ENCODE measurements at regions not wholly inside any gene's neighbourhood (a gene's known extent, or its start where the extent isn't known, plus 50 kb on each side); places are given as distances from the start of the nearest gene placed in this dataset.

GRCh38 chr3:43793648-43794372 is 103.1 kb downstream of the ABHD5 start:
- H3K27ac ChIP-seq (ENCODE audit: low read length) = no peak overlapping the region
- no peak overlapping the region for H3K4me3 ChIP-seq (ENCODE audit: low read length)
- H3K9ac ChIP-seq (ENCODE audit: low read length) = no peak overlapping the region
- H3K36me3 ChIP-seq (ENCODE audit: control insufficient read depth, low read depth, low read length) = no peaks in the 10 kb centered on the region
- H3K9me3 ChIP-seq (ENCODE audit: control insufficient read depth, low read depth, low read length) = no peaks in the 10 kb centered on the region
- no peaks in the 10 kb centered on the region for H3K4me1 ChIP-seq (ENCODE audit: control insufficient read depth, low read depth, low read length)
- no peaks in the 10 kb centered on the region for H3K27me3 ChIP-seq (ENCODE audit: control insufficient read depth, insufficient read depth, low read length)

GRCh38 chr3:43794776-43795175 is 104.0 kb downstream of the ABHD5 start:
- H3K9me3 ChIP-seq (ENCODE audit: control insufficient read depth, low read depth, low read length) = no peaks in the 10 kb centered on the region
- no peaks in the 10 kb centered on the region for H3K36me3 ChIP-seq (ENCODE audit: control insufficient read depth, low read depth, low read length)
- H3K27me3 ChIP-seq (ENCODE audit: control insufficient read depth, insufficient read depth, low read length) = no peaks in the 10 kb centered on the region
- no peak overlapping the region for H3K4me3 ChIP-seq (ENCODE audit: low read length)
- no peak overlapping the region for H3K9ac ChIP-seq (ENCODE audit: low read length)
- H3K27ac ChIP-seq (ENCODE audit: low read length) = no peak overlapping the region
- no peaks in the 10 kb centered on the region for H3K4me1 ChIP-seq (ENCODE audit: control insufficient read depth, low read depth, low read length)

- no peaks in the 10 kb centered on the region for H3K9me3 ChIP-seq (ENCODE audit: control insufficient read depth, low read depth, low read length)
- H3K36me3 ChIP-seq (ENCODE audit: control insufficient read depth, low read depth, low read length) = no peaks in the 10 kb centered on the region
- no peaks in the 10 kb centered on the region for H3K27me3 ChIP-seq (ENCODE audit: control insufficient read depth, insufficient read depth, low read length)
- no peak overlapping the region for H3K27ac ChIP-seq (ENCODE audit: low read length)
- H3K4me3 ChIP-seq (ENCODE audit: low read length) = no peak overlapping the region
- no peaks in the 10 kb centered on the region for H3K4me1 ChIP-seq (ENCODE audit: control insufficient read depth, low read depth, low read length)
- H3K9ac ChIP-seq (ENCODE audit: low read length) = no peak overlapping the region
Observed at GRCh38 chr3:43795491-43795890, 104.8 kb downstream of the ABHD5 start.

- no peaks in the 10 kb centered on the region for H3K4me1 ChIP-seq (ENCODE audit: control insufficient read depth, low read depth, low read length)
- no peaks in the 10 kb centered on the region for H3K9me3 ChIP-seq (ENCODE audit: control insufficient read depth, low read depth, low read length)
- no peak overlapping the region for H3K27ac ChIP-seq (ENCODE audit: low read length)
Observed at GRCh38 chr3:43796041-43796596, 105.4 kb downstream of the ABHD5 start.

GRCh38 chr3:43797794-43798193 is 107.1 kb downstream of the ABHD5 start:
- Histone ChIP-seq H3K9me3 (ENCODE audit: control insufficient read depth, low read depth, low read length) (no peaks in the 10 kb centered on the region), H3K4me1 (ENCODE audit: control insufficient read depth, low read depth, low read length) (no peaks in the 10 kb centered on the region), H3K4me3 (ENCODE audit: low read length) (no peak overlapping the region), H3K36me3 (ENCODE audit: control insufficient read depth, low read depth, low read length) (no peaks in the 10 kb centered on the region), H3K27ac (ENCODE audit: low read length) (no peak overlapping the region), H3K27me3 (ENCODE audit: control insufficient read depth, insufficient read depth, low read length) (no peaks in the 10 kb centered on the region), H3K9ac (ENCODE audit: low read length) (no peak overlapping the region)

More at GRCh38 chr3:43796041-43796596, 105.4 kb downstream of the ABHD5 start:
- Histone ChIP-seq H3K4me3 (ENCODE audit: low read length) (no peak overlapping the region), H3K36me3 (ENCODE audit: control insufficient read depth, low read depth, low read length) (no peaks in the 10 kb centered on the region), H3K27me3 (ENCODE audit: control insufficient read depth, insufficient read depth, low read length) (no peaks in the 10 kb centered on the region), H3K9ac (ENCODE audit: low read length) (no peak overlapping the region)

- Histone ChIP-seq H3K4me3 (ENCODE audit: low read length) (no peak overlapping the region), H3K9me3 (ENCODE audit: control insufficient read depth, low read depth, low read length) (no peaks in the 10 kb centered on the region), H3K27ac (ENCODE audit: low read length) (no peak overlapping the region), H3K4me1 (ENCODE audit: control insufficient read depth, low read depth, low read length) (no peaks in the 10 kb centered on the region), H3K36me3 (ENCODE audit: control insufficient read depth, low read depth, low read length) (no peaks in the 10 kb centered on the region), H3K9ac (ENCODE audit: low read length) (no peak overlapping the region), H3K27me3 (ENCODE audit: control insufficient read depth, insufficient read depth, low read length) (no peaks in the 10 kb centered on the region)
Observed at GRCh38 chr3:43810797-43811196, 120.1 kb downstream of the ABHD5 start.

GRCh38 chr3:43814461-43814860 is 123.7 kb downstream of the ABHD5 start:
- Histone ChIP-seq H3K4me1 (ENCODE audit: control insufficient read depth, low read depth, low read length) (no peaks in the 10 kb centered on the region), H3K4me3 (ENCODE audit: low read length) (no peak overlapping the region), H3K9me3 (ENCODE audit: control insufficient read depth, low read depth, low read length) (no peaks in the 10 kb centered on the region), H3K36me3 (ENCODE audit: control insufficient read depth, low read depth, low read length) (no peaks in the 10 kb centered on the region), H3K27ac (ENCODE audit: low read length) (no peak overlapping the region), H3K27me3 (ENCODE audit: control insufficient read depth, insufficient read depth, low read length) (no peaks in the 10 kb centered on the region), H3K9ac (ENCODE audit: low read length) (no peak overlapping the region)

GRCh38 chr3:43816372-43816771 is 125.6 kb downstream of the ABHD5 start:
- Histone ChIP-seq H3K9ac (ENCODE audit: low read length) (no peak overlapping the region), H3K4me1 (ENCODE audit: control insufficient read depth, low read depth, low read length) (no peaks in the 10 kb centered on the region), H3K27me3 (ENCODE audit: control insufficient read depth, insufficient read depth, low read length) (no peaks in the 10 kb centered on the region), H3K9me3 (ENCODE audit: control insufficient read depth, low read depth, low read length) (no peaks in the 10 kb centered on the region), H3K4me3 (ENCODE audit: low read length) (no peak overlapping the region), H3K36me3 (ENCODE audit: control insufficient read depth, low read depth, low read length) (no peaks in the 10 kb centered on the region), H3K27ac (ENCODE audit: low read length) (no peak overlapping the region)

GRCh38 chr3:43817064-43817463 is 126.3 kb downstream of the ABHD5 start:
- no peak overlapping the region for H3K9ac ChIP-seq (ENCODE audit: low read length)
- no peaks in the 10 kb centered on the region for H3K4me1 ChIP-seq (ENCODE audit: control insufficient read depth, low read depth, low read length)
- H3K4me3 ChIP-seq (ENCODE audit: low read length) = no peak overlapping the region
- no peaks in the 10 kb centered on the region for H3K9me3 ChIP-seq (ENCODE audit: control insufficient read depth, low read depth, low read length)
- no peaks in the 10 kb centered on the region for H3K27me3 ChIP-seq (ENCODE audit: control insufficient read depth, insufficient read depth, low read length)
- H3K27ac ChIP-seq (ENCODE audit: low read length) = no peak overlapping the region
- H3K36me3 ChIP-seq (ENCODE audit: control insufficient read depth, low read depth, low read length) = no peaks in the 10 kb centered on the region

- H3K9me3 ChIP-seq (ENCODE audit: control insufficient read depth, low read depth, low read length) = no peaks in the 10 kb centered on the region
Observed at GRCh38 chr3:43817825-43818224, 127.1 kb downstream of the ABHD5 start.

GRCh38 chr3:43818229-43818628 is 127.5 kb downstream of the ABHD5 start:
- Histone ChIP-seq H3K27me3 (ENCODE audit: control insufficient read depth, insufficient read depth, low read length) (no peaks in the 10 kb centered on the region), H3K4me1 (ENCODE audit: control insufficient read depth, low read depth, low read length) (no peaks in the 10 kb centered on the region), H3K27ac (ENCODE audit: low read length) (no peak overlapping the region), H3K36me3 (ENCODE audit: control insufficient read depth, low read depth, low read length) (no peaks in the 10 kb centered on the region), H3K9ac (ENCODE audit: low read length) (no peak overlapping the region), H3K4me3 (ENCODE audit: low read length) (no peak overlapping the region), H3K9me3 (ENCODE audit: control insufficient read depth, low read depth, low read length) (no peaks in the 10 kb centered on the region)

More at GRCh38 chr3:43817825-43818224, 127.1 kb downstream of the ABHD5 start:
- no peaks in the 10 kb centered on the region for H3K36me3 ChIP-seq (ENCODE audit: control insufficient read depth, low read depth, low read length)
- no peak overlapping the region for H3K9ac ChIP-seq (ENCODE audit: low read length)
- H3K27me3 ChIP-seq (ENCODE audit: control insufficient read depth, insufficient read depth, low read length) = no peaks in the 10 kb centered on the region
- no peak overlapping the region for H3K4me3 ChIP-seq (ENCODE audit: low read length)
- no peak overlapping the region for H3K27ac ChIP-seq (ENCODE audit: low read length)
- no peaks in the 10 kb centered on the region for H3K4me1 ChIP-seq (ENCODE audit: control insufficient read depth, low read depth, low read length)

Data from iPS-18a (cell line).